ENCODE measurements at regions not wholly inside any gene's neighbourhood (a gene's known extent, or its start where the extent isn't known, plus 50 kb on each side); places are given as distances from the start of the nearest gene placed in this dataset.

GRCh38 chr18:51658436-51658835, 461.0 kb upstream of the MEX3C start:
- TF ChIP-seq, protein P1, sequence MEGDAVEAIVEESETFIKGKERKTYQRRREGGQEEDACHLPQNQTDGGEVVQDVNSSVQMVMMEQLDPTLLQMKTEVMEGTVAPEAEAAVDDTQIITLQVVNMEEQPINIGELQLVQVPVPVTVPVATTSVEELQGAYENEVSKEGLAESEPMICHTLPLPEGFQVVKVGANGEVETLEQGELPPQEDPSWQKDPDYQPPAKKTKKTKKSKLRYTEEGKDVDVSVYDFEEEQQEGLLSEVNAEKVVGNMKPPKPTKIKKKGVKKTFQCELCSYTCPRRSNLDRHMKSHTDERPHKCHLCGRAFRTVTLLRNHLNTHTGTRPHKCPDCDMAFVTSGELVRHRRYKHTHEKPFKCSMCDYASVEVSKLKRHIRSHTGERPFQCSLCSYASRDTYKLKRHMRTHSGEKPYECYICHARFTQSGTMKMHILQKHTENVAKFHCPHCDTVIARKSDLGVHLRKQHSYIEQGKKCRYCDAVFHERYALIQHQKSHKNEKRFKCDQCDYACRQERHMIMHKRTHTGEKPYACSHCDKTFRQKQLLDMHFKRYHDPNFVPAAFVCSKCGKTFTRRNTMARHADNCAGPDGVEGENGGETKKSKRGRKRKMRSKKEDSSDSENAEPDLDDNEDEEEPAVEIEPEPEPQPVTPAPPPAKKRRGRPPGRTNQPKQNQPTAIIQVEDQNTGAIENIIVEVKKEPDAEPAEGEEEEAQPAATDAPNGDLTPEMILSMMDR (IDR thresholded peaks at IDR 0.05; ENCODE audit: borderline replicate concordance, extremely low read depth, low read length, poor library complexity, severe bottlenecking): no peak
- no peak for TF ChIP-seq EZH2 (IDR thresholded peaks at IDR 0.05; ENCODE audit: borderline replicate concordance, low read depth, low read length, severe bottlenecking)
